Body of pancreas (tissue), 4 donors: ENCODE measurements at regions not wholly inside any gene's neighbourhood (a gene's known extent, or its start where the extent isn't known, plus 50 kb on each side); places are given as distances from the start of the nearest gene placed in this dataset.

Experiments used
- ATAC-seq: fragments of 150-250 bp; one replicate; pipeline ENCODE4 v1.9.1; 2016
- DNase-seq, 4 donors: peaks; one replicate each; pipeline ENCODE4 v3.0.0-alpha.2; 2019
- H3K27ac ChIP-seq, 4 donors: fragments of 200-600 bp; sonication (generic); 1 replicate in 3 of 4; 2 replicates in 1 of 4; pipeline versions ENCODE4 v1.5.1 to v1.6.1; 2016 to 2019; ENCODE audit warnings: mild to moderate bottlenecking in 1 of 4, mixed read lengths in 1 of 4, moderate library complexity in 1 of 4
- H3K27me3 ChIP-seq, 2 donors: fragments of 200-600 bp; sonication (generic); one replicate each; pipeline ENCODE4 v1.6.0; 2016; ENCODE audit warnings: mild to moderate bottlenecking in 1 of 2
- H3K36me3 ChIP-seq, 2 donors: fragments of 200-600 bp; sonication (generic); replicated peaks in 1 of 2; 2 replicates each; pipeline ENCODE4 v1.5.1; 2016; ENCODE audit warnings: low read depth in 2 of 2; ENCODE audit not compliant: insufficient read depth in 1 of 2
- H3K4me1 ChIP-seq: fragments of 200-600 bp; sonication (generic); one replicate; pipeline ENCODE4 v1.6.0; 2016
- H3K4me3 ChIP-seq, 2 donors: fragments of 200-600 bp; sonication (generic); 1 replicate in 1 of 2; 2 replicates in 1 of 2; pipeline ENCODE4 v1.5.1; 2016 to 2019
- H3K9me3 ChIP-seq, 3 donors: fragments of 200-600 bp; sonication (generic); 1 replicate in 2 of 3; 2 replicates in 1 of 3; pipeline ENCODE4 v1.5.1; 2016
- POLR2A ChIP-seq, 3 donors: fragments of 450-650 bp; IDR thresholded peaks; one replicate each; pipeline ENCODE4 v1.6.1; 2016; ENCODE audit warnings: antibody characterized with exemption in 3 of 3, mild to moderate bottlenecking in 2 of 3
- WGBS, 2 donors: methylation state at CpG; one replicate each; pipeline ENCODE4 v1.1.5; 2017; 5-methylcytosine and 5-hydroxymethylcytosine counted together
- intact Hi-C: fragments of 100-400 bp; cut with DNase I; formaldehyde crosslinking; loops from one replicate; pipeline ENCODE4 v1.15.1; 2023
- TF ChIP-seq, protein P1 (sequence below), 7 experiments: fragments of 450-650 bp in 4 of 7; fragments of 200-600 bp in 3 of 7; sonication (generic) in 3 of 7; IDR thresholded peaks; one replicate each; pipeline ENCODE4 v1.5.1; 2016 to 2019; ENCODE audit warnings: antibody characterized with exemption in 7 of 7

DNA sequence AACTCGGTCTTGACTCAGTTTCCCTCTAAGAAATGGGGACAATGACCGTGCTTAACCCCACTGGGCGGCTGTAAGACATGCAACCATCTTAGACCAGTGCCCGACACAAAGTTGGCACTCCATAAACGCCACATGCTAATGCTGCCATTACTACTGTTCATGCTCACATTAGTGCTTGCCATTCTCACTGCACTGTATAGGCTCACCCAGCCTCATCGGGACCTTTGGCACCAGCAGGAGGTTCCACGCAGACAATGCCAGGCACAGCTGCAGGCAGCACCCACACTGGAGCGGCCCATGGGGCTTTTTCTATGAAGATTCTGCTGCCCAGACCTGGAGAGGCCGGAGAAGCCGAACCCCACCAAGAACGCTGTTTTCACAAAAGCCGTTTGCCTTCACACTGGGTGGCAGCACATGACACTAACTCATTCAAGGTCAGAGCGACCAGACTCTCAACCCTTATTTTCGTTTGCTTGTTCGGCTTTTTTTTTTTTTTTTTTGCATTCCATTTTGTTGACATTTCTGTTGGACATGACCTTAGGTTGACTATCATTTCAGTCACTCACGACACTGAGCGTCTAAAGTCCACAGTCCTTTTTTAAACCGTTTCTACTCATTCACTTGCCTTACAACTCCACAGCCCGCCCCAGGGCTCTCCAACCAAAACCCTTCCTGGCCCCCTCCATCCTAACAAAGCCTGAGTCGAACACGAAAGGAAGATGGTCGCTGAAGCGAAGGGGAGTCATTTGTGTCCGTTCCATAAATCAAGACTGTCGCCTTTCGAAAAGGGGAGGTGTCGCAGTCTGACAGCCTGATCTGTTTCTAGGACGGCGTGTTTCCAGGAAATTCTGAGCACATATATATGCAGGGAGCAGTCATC is 124.4 kb upstream of the RNF32 start:
- peak; percentile 25 to 54 (median 41) for DNase-seq
- WGBS, 2 donors: 36 to 43% methylated on average over 28 to 29 of the region's 29 CpGs
- Histone ChIP-seq H3K27me3 (no peaks in the 10 kb centered on the region), H3K27ac (no peak overlapping the region), H3K4me3 (no peak overlapping the region), H3K4me1 (peaks cover 12% of the 10 kb centered on the region), H3K9me3 (peaks cover 0 to 4% (median 0%) of the 10 kb centered on the region in 3 donors), H3K36me3 (no peaks in the 10 kb centered on the region)
- intact Hi-C loops: no loop called here
- TF ChIP-seq, protein P1, sequence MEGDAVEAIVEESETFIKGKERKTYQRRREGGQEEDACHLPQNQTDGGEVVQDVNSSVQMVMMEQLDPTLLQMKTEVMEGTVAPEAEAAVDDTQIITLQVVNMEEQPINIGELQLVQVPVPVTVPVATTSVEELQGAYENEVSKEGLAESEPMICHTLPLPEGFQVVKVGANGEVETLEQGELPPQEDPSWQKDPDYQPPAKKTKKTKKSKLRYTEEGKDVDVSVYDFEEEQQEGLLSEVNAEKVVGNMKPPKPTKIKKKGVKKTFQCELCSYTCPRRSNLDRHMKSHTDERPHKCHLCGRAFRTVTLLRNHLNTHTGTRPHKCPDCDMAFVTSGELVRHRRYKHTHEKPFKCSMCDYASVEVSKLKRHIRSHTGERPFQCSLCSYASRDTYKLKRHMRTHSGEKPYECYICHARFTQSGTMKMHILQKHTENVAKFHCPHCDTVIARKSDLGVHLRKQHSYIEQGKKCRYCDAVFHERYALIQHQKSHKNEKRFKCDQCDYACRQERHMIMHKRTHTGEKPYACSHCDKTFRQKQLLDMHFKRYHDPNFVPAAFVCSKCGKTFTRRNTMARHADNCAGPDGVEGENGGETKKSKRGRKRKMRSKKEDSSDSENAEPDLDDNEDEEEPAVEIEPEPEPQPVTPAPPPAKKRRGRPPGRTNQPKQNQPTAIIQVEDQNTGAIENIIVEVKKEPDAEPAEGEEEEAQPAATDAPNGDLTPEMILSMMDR (IDR thresholded peaks at IDR 0.05): peak in 3 of 7 experiments; percentile 18 to 27 (median 22)
- no peak for TF ChIP-seq POLR2A (IDR thresholded peaks at IDR 0.05)
- peak; percentile 77 for ATAC-seq

- DNase-seq: no peak
- H3K4me1 ChIP-seq: peaks cover 12% of the 10 kb centered on the region
- no peak overlapping the region for H3K27ac ChIP-seq
- no peaks in the 10 kb centered on the region for H3K36me3 ChIP-seq
- peaks cover 0 to 4% (median 0%) of the 10 kb centered on the region in 3 donors for H3K9me3 ChIP-seq
- intact Hi-C loops: no loop called here
- no peak for TF ChIP-seq POLR2A (IDR thresholded peaks at IDR 0.05)
- TF ChIP-seq, protein P1 (IDR thresholded peaks at IDR 0.05): no peak
- H3K27me3 ChIP-seq: no peaks in the 10 kb centered on the region
- ATAC-seq: no peak
- 88 to 92% methylated on average over 7 of the region's 7 CpGs for WGBS, 2 donors
- no peak overlapping the region for H3K4me3 ChIP-seq
These were observed 125.7 kb upstream of the RNF32 start for GRCh38 chr7:156514851-156515250.

DNA sequence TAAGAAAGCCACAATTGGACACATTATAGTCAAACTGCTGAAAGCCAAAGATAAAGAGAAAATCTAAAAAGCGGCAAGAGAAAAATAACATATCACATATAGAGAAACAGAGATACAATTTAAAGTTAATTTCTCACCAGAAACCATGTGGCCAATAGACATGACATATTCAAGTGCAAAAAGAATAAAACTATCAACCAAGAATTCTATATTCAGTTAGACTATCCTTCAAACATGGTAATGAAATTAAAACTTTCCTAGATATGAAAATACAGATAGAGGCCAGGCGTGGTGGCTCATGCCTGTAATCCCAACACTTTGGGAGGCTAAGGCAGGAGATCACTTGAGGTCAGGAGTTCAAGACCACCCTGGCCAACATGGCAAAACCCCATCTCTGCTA is 129.1 kb upstream of the RNF32 start:
- WGBS, 2 donors: 86 to 100% methylated on average over 2 of the region's 2 CpGs
- no peak for ATAC-seq
- intact Hi-C loops: no loop called here

DNA sequence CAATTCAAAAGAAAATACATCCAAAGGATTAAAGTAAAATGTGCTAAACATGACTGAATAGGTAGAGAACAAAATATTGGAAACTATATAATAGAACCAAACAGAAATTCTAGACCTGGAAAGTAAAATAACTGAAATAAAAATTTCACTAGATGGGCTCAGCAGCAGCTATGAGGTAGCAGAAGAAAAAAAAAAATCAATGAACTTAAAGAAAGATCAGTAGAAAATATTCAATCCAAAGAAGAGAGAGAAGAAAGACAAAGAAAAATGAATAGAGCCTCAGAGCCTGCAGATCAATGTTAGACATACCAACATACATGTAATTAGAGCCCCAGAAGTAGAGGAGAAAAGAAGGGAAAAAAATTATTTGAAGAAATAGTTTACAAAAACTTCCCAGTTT is 129.6 kb upstream of the RNF32 start:
- Histone ChIP-seq H3K27ac (no peak overlapping the region), H3K4me3 (no peak overlapping the region), H3K27me3 (no peaks in the 10 kb centered on the region), H3K9me3 (peaks cover 0 to 4% (median 0%) of the 10 kb centered on the region in 3 donors), H3K36me3 (no peaks in the 10 kb centered on the region), H3K4me1 (peaks cover 4% of the 10 kb centered on the region)
- TF ChIP-seq, protein P1 (IDR thresholded peaks at IDR 0.05): no peak
- no peak for TF ChIP-seq POLR2A (IDR thresholded peaks at IDR 0.05)
- ATAC-seq (no peak), DNase-seq (no peak)
- intact Hi-C loops: no loop called here

More for the DNA sequence above, 129.1 kb upstream of the RNF32 start:
- peaks cover 6% of the 10 kb centered on the region for H3K4me1 ChIP-seq
- H3K9me3 ChIP-seq: peaks cover 0 to 4% (median 0%) of the 10 kb centered on the region in 3 donors
- no peak for DNase-seq
- no peak overlapping the region for H3K27ac ChIP-seq
- TF ChIP-seq POLR2A (IDR thresholded peaks at IDR 0.05): no peak
- TF ChIP-seq, protein P1 (IDR thresholded peaks at IDR 0.05): no peak
- H3K36me3 ChIP-seq: no peaks in the 10 kb centered on the region
- H3K4me3 ChIP-seq: no peak overlapping the region
- no peaks in the 10 kb centered on the region for H3K27me3 ChIP-seq
